NCI-H510A treated with DMSO at 0.1 percent for 48 hours (cell line): ENCODE measurements at regions not wholly inside any gene's neighbourhood (a gene's known extent, or its start where the extent isn't known, plus 50 kb on each side); places are given as distances from the start of the nearest gene placed in this dataset.

Experiments
- DNase-seq: peaks from one replicate; lab custom pipeline; 2025; lab: John Stamatoyannopoulos, UW

DNA sequence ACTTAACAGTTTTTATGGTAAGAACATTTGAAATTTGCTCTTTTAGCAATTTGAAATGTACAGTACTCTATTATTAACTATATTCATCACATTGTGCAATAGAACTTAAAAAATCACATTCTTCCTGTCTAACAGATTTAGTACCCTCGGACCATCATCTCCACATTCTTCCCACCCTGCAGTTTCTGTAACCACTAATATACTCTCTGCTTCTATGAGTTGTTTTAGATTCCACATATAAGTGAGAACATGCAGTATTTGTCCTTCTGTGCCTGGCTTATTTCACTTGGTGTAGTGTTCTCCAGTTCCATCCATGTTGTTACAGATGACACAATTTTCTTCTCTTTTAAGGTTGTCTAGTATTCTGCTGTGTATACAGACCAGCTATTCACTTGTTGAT, 88.9 kb upstream of the SEC61G start:
- no peak for DNase-seq

GRCh38 chr7:54856856-54857255, 97.8 kb upstream of the SEC61G start:
- no peak for DNase-seq

DNA sequence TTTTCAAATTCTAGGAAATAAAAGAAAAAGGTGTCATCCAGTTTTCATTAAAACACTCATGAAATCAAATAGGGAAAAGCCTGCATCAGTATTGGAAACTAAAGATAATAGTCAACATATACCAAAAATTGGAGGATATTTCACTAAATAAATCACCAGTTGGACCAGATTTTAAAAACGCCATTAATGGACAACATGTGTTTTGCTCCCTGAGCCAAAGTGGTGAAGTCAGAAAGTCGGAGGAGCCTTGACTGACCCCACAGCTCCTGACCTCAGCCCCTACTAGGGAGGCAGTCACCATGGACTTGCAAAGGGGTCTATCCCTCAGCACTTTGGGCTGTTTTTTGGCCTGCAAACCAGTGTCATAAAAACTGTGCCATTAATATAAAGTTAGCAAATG, 98.3 kb upstream of the SEC61G start:
- DNase-seq = no peak

- peak; percentile 90 for DNase-seq
Observed at GRCh38 chr7:54858008-54858692, 99.1 kb upstream of the SEC61G start.

- DNase-seq = no peak
Observed at GRCh38 chr7:54859066-54859465, 100.1 kb upstream of the SEC61G start.

DNA sequence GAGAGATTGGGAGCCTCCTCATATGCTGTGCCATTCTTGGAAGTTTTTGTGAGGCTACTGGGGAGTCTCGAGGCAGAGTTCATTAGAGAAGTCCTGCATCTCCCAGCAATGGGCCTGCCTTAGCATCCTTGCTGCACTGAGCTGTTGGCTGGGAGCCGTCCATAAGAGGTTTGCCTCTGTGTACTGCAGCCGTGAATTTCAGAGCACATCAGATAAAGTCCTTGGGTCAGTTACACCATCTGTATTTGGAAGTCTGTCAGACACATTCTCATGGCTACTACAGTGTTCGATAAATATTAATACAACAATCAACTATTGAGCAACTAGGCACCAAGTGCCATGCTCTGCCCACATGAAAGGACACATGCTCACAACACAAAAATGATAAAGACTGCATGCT, 100.5 kb upstream of the SEC61G start:
- no peak for DNase-seq

DNA sequence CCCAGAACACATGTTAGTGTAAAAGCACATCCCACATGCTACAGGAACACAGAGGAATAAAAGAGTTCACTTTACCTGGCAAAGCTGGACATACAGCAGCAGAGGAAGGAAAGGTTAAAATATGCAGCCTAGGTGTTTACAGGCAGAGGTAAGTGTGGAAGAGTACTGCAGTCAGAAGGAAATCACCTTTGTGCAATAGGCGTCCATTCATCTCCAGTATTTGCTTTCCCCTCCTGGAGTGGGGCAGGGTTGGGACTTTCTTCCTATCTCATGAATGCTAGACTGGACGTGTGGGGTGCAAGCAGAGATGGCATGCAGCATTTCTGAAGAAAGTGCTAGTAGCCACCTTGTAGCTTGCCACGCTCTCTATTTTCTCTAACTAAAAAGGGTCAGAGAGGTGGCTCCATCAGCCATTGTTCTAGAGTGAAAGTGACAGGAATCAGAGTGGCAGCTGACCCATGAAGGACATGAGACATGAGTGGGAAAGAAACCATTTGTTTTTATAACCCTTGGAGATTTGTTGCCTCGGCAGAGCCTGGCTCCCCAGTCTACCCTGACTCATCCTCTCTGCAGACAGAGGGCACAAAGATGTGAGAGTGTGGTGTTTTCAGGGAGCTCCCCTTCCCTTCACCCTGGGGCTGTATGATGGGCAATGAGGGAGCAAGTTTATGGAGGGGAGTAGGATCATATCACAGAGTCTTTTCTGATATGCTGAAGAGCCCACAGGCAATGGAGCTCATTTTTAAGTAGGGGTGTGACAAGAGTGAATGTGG, 101.2 kb upstream of the SEC61G start:
- DNase-seq = peak; percentile 47

DNA sequence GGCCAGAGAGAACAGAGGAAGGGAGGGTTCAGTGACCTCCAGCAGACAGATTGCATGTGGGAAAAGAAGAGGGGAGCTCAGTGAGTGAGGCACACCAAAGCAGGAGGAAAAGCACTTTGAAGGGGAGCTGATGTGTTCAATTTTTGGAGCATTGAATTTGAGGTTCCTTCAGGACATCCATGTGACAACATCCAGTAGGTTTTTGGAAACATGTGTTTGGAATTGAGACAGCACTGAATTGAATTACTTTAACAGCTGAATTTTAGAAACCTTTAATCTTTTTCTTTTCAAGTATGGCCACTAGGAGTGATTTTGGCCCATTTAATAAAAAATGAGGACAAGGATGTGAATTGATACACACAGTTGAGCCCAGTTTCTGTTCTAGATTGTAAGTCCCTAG, 101.8 kb upstream of the SEC61G start:
- no peak for DNase-seq

- peak; percentile 86 for DNase-seq
Observed at GRCh38 chr7:54864663-54865062, 105.7 kb upstream of the SEC61G start.

DNA sequence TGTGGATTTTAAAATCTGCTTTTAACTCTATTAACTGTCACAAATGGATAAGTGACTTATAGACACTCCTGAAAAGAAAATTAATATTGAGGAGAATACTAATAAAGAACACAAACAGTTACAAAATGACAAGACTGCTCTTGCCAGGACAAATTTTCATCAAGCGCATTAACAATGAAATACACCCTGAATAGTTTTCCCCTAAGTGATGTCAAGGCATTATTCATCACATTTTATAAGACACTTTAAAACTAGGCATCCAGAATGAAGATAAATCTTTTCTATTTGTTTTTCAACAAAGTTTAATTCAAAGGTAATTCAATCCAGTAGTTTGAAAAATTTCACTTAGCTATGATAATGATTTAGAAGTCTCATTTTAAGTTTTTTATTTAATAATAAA, 110.5 kb upstream of the SEC61G start:
- no peak for DNase-seq

GRCh38 chr7:54874804-54875203, 115.8 kb upstream of the SEC61G start:
- DNase-seq = peak; percentile 40

- no peak for DNase-seq
Observed at GRCh38 chr7:54877683-54878082, 118.7 kb upstream of the SEC61G start.

- DNase-seq = no peak
Observed at GRCh38 chr7:54878339-54878738, 119.3 kb upstream of the SEC61G start.

- no peak for DNase-seq
Observed at GRCh38 chr7:54879776-54880175, 120.8 kb upstream of the SEC61G start.

GRCh38 chr7:54880326-54880989, 121.4 kb upstream of the SEC61G start:
- no peak for DNase-seq

DNA sequence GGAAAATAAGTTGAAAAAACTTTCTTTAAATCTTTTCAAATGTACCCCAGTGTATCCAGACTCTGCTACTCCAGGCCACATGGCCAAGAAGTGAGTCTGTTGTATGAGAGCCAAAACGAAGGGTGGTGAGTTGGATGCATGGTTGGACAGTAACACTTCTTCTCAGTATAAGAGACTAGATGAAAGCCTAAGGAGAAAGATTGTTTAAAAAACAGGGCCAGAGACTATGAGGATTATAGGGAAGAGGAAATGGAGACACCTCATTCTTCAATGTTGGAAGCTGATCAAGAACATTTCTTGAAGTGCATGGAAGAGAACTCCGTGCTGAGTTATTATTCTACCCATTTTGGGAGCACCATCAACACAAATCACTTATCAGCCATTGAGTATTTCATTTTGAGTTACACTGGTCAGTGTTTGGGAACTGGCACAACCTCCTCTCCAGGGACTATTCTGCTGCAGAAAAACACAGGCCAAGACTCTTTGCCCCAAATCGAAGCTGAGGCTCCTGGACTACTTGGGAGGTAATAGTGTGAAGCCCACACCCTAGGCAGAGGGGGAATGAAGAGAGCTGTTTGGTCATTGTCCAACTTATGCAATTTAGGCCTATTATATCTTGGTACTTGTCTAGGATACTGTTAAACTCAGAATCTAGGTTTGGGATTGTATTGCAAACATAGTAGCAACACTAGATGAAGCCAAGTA, 123.0 kb upstream of the SEC61G start:
- no peak for DNase-seq

DNA sequence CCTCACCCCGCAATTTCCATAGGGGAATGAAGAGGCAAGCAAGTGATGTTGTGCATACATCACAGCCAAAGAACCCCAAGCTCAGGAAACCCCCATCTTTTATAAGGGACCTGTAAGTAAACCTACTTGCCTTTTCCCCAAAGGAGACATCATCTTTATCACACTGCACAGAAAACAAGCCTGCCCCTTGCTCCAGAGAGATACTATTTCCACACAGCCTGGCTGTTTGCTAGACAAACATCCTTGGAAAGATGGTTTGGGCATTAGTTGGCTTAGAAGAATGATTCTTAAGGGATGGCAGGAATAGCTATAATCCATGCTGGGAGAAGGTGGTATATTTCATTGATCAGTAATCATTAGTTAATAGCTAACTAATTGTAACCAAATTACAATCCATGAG, 123.7 kb upstream of the SEC61G start:
- no peak for DNase-seq

GRCh38 chr7:54883576-54883975, 124.6 kb upstream of the SEC61G start:
- DNase-seq = no peak

DNA sequence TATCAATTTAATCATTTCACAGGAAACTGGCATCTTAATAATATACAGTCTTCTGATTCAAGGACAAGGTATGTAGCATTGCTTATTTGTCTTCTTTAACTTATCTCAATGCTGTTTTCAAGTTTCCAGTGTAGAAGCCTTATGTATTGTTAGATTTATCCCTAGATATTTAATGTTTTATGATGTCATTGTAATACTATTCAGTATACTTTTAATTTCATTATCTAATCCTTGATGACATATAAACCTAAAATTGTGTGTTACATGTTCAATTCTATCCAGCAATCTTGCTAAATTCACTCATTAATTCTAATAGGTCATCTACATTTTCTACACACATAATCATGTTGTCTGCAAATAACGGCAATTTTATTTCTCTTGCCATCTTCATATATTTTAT, 126.3 kb upstream of the SEC61G start:
- DNase-seq = no peak

- DNase-seq = peak; percentile 81
Observed at GRCh38 chr7:54888067-54888733, 129.2 kb upstream of the SEC61G start.

- no peak for DNase-seq
Observed at GRCh38 chr7:54888734-54889082, 129.7 kb upstream of the SEC61G start.

DNA sequence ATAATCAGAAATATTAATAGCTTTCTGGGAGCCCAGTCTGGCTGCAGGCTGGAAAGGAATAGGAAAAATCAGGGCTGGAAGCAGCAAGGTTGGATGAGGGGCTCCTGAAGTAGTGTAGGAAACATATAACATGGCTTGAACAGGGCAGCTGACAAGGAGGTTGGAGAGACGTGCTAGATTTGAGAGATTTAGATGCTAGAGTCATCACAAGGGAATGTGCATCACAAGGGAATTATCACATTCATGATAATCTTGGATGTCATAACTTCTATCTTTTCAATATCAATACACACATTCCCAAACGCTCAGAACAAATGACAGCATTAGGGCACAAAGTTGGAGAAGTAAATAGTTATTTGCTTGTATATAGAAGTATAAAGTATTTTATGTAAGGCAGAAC, 120.9 kb upstream of the EGFR start:
- no peak for DNase-seq
